GM18502 (cell line): ENCODE measurements at regions not wholly inside any gene's neighbourhood (a gene's known extent, or its start where the extent isn't known, plus 50 kb on each side); places are given as distances from the start of the nearest gene placed in this dataset.
"Not testable (repeated sequence)": the region's sequence is repeated elsewhere in the genome, so short reads cannot be mapped to it uniquely, and the experiment has no call there.

Experiments used
- ATAC-seq: cut with Tn5 transposase; IDR thresholded peaks from one replicate; pipeline ENCODE4 v1.9.1; 2021; ENCODE audit warnings: mild to moderate bottlenecking; ENCODE audit not compliant: unreplicated experiment, poor library complexity

- not testable (repeated sequence) for ATAC-seq
These were observed 214.3 kb upstream of the FSCB start for GRCh38 chr14:44721395-44721794.

- ATAC-seq: no peak
These were observed 213.6 kb upstream of the FSCB start for GRCh38 chr14:44720707-44721106.

GRCh38 chr14:44712024-44712815, 205.1 kb upstream of the FSCB start:
- no peak for ATAC-seq

- ATAC-seq: no peak
These were observed 194.6 kb upstream of the FSCB start for GRCh38 chr14:44701563-44702263.

- ATAC-seq: no peak
These were observed 193.6 kb upstream of the FSCB start for GRCh38 chr14:44700694-44701093.

- ATAC-seq: no peak
These were observed 193.1 kb upstream of the FSCB start for GRCh38 chr14:44700184-44700583.

- no peak for ATAC-seq
These were observed 192.3 kb upstream of the FSCB start for GRCh38 chr14:44699391-44699790.

GRCh38 chr14:44669496-44669895, 162.4 kb upstream of the FSCB start:
- ATAC-seq: no peak

GRCh38 chr14:44663136-44663535, 156.1 kb upstream of the FSCB start:
- no peak for ATAC-seq

- no peak for ATAC-seq
These were observed 155.3 kb upstream of the FSCB start for GRCh38 chr14:44662250-44662891.

GRCh38 chr14:44658389-44658696, 151.3 kb upstream of the FSCB start:
- no peak for ATAC-seq

- ATAC-seq: no peak
These were observed 150.8 kb upstream of the FSCB start for GRCh38 chr14:44657696-44658388.

GRCh38 chr14:44657203-44657602, 150.1 kb upstream of the FSCB start:
- no peak for ATAC-seq

- ATAC-seq: no peak
These were observed 147.5 kb upstream of the FSCB start for GRCh38 chr14:44654591-44654990.

GRCh38 chr14:44653641-44654040, 146.6 kb upstream of the FSCB start:
- ATAC-seq: no peak

- no peak for ATAC-seq
These were observed 145.6 kb upstream of the FSCB start for GRCh38 chr14:44652640-44653039.

- ATAC-seq: no peak
These were observed 142.0 kb upstream of the FSCB start for GRCh38 chr14:44649061-44649460.

- ATAC-seq: no peak
These were observed 133.3 kb upstream of the FSCB start for GRCh38 chr14:44640416-44640815.

- ATAC-seq: no peak
These were observed 132.8 kb upstream of the FSCB start for GRCh38 chr14:44639781-44640385.

GRCh38 chr14:44634692-44635091, 127.6 kb upstream of the FSCB start:
- ATAC-seq: no peak

GRCh38 chr14:44626423-44626822, 119.3 kb upstream of the FSCB start:
- no peak for ATAC-seq
